Parathyroid adenoma (tissue), 2 donors: ENCODE measurements at regions not wholly inside any gene's neighbourhood (a gene's known extent, or its start where the extent isn't known, plus 50 kb on each side); places are given as distances from the start of the nearest gene placed in this dataset.

ENCODE experiments used
- H2AFZ ChIP-seq: fragments of 300-600 bp; sonication (generic); one replicate; pipeline ENCODE4 v1.7.0; 2017; ENCODE audit warnings: antibody characterized with exemption, mild to moderate bottlenecking
- H3K27ac ChIP-seq: fragments of 300-600 bp; sonication (generic); one replicate; pipeline ENCODE4 v1.7.0; 2017
- H3K27me3 ChIP-seq: fragments of 300-600 bp; sonication (generic); one replicate; pipeline ENCODE4 v1.7.0; 2017; ENCODE audit warnings: low read length; ENCODE audit not compliant: control insufficient read depth, insufficient read depth
- H3K36me3 ChIP-seq: fragments of 300-600 bp; sonication (generic); one replicate; pipeline ENCODE4 v1.7.0; 2017; ENCODE audit warnings: low read length; ENCODE audit not compliant: control insufficient read depth, insufficient read depth
- H3K4me1 ChIP-seq: fragments of 300-600 bp; sonication (generic); one replicate; pipeline ENCODE4 v1.7.0; 2017; ENCODE audit warnings: control low read depth
- H3K4me2 ChIP-seq: fragments of 300-600 bp; sonication (generic); one replicate; pipeline ENCODE4 v1.7.0; 2017; ENCODE audit warnings: low read length
- H3K4me3 ChIP-seq: fragments of 300-600 bp; sonication (generic); one replicate; pipeline ENCODE4 v1.7.0; 2017; ENCODE audit warnings: low read depth, low read length
- H3K79me2 ChIP-seq: fragments of 300-600 bp; sonication (generic); one replicate; pipeline ENCODE4 v1.7.0; 2017; ENCODE audit warnings: control low read depth
- H3K9ac ChIP-seq: fragments of 300-600 bp; sonication (generic); one replicate; pipeline ENCODE4 v1.7.0; 2017; ENCODE audit warnings: mild to moderate bottlenecking
- H3K9me3 ChIP-seq: fragments of 300-600 bp; sonication (generic); one replicate; pipeline ENCODE4 v1.7.0; 2017; ENCODE audit warnings: low read length; ENCODE audit not compliant: control insufficient read depth
- TF ChIP-seq, protein P1 (sequence below): fragments of 300-600 bp; sonication (generic); IDR thresholded peaks from one replicate; pipeline ENCODE4 v1.7.0; 2017; ENCODE audit warnings: antibody characterized with exemption, mild to moderate bottlenecking
- donor health status: primary hyperparathyroidism.

DNA sequence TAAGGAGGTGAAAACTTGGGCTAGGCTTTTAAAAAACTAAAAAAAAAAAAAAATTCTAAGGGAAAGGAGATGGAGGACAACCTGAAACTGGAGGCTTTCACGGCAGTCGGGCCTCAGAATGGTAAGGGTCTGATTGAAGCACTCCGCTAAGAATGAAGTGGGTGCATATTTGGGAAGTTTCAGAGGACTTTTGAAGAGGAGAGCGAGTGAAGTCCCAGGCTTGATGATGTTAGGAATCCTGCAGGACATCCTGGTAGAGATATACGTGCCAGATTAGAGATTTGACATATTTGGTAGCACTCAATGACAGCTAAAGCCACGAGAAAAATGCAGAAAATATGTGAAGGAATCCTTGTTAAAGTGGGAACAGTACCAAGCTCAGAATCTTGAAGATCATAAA lies 186.2 kb downstream of the SNAPC1 start:
- Histone ChIP-seq H3K4me3 (no peak overlapping the region), H2AFZ (no peak overlapping the region), H3K4me1 (no peaks in the 10 kb centered on the region), H3K9me3 (no peaks in the 10 kb centered on the region), H3K27me3 (no peaks in the 10 kb centered on the region), H3K79me2 (no peaks in the 10 kb centered on the region), H3K36me3 (no peaks in the 10 kb centered on the region), H3K27ac (no peak overlapping the region), H3K9ac (no peak overlapping the region), H3K4me2 (no peak overlapping the region)
- TF ChIP-seq, protein P1, sequence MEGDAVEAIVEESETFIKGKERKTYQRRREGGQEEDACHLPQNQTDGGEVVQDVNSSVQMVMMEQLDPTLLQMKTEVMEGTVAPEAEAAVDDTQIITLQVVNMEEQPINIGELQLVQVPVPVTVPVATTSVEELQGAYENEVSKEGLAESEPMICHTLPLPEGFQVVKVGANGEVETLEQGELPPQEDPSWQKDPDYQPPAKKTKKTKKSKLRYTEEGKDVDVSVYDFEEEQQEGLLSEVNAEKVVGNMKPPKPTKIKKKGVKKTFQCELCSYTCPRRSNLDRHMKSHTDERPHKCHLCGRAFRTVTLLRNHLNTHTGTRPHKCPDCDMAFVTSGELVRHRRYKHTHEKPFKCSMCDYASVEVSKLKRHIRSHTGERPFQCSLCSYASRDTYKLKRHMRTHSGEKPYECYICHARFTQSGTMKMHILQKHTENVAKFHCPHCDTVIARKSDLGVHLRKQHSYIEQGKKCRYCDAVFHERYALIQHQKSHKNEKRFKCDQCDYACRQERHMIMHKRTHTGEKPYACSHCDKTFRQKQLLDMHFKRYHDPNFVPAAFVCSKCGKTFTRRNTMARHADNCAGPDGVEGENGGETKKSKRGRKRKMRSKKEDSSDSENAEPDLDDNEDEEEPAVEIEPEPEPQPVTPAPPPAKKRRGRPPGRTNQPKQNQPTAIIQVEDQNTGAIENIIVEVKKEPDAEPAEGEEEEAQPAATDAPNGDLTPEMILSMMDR, result no peak

DNA sequence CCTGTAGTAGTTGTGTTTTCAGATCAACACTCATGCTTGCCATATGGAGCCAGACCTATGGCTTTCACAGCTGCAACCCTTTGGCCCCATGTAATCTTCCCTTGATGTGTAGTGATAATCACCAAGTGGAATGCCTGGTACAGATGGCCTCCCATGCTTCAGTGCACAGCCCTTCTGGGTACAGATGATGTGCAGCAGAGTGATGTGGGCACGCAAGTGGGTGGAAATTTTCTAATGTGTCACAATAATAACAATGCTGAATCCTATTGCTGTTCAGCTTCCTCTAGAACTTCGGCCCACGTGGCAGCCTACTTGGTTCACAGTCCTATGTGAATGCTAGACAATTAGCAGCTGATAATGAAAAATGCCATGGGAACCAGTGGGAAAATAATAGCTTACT lies 188.1 kb downstream of the SNAPC1 start:
- Histone ChIP-seq H3K27me3 (no peaks in the 10 kb centered on the region), H2AFZ (no peak overlapping the region), H3K79me2 (no peaks in the 10 kb centered on the region), H3K4me1 (no peaks in the 10 kb centered on the region), H3K9ac (no peak overlapping the region), H3K9me3 (no peaks in the 10 kb centered on the region), H3K36me3 (no peaks in the 10 kb centered on the region), H3K4me3 (no peak overlapping the region), H3K4me2 (no peak overlapping the region), H3K27ac (no peak overlapping the region)
- TF ChIP-seq, protein P1, result no peak

DNA sequence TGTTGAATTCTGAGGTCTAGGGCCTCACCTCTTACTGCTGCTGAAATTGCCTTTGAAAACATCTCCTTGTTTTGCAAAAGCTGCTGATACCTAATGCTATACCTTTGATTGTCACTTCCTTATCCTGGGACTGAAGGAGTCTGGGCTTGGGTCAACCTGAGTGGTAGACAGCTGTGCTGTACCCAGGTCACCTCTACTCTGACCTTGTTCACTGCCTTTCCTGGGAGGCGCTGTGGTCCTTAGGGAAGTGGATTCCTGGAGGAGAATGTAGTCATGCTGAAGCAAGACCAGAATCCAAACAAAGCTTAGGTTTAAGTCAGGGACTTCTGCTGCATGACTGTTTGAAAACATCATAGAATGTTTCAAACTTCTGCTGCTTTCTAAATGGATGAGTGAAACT lies 191.4 kb downstream of the SNAPC1 start:
- Histone ChIP-seq H3K27me3 (no peaks in the 10 kb centered on the region), H3K9ac (no peak overlapping the region), H3K4me3 (no peak overlapping the region), H3K79me2 (no peaks in the 10 kb centered on the region), H3K27ac (no peak overlapping the region), H3K36me3 (peaks cover 5% of the 10 kb centered on the region), H3K9me3 (peaks cover 5% of the 10 kb centered on the region), H2AFZ (no peak overlapping the region), H3K4me1 (no peaks in the 10 kb centered on the region), H3K4me2 (no peak overlapping the region)
- TF ChIP-seq, protein P1, result no peak

- Histone ChIP-seq H2AFZ (no peak overlapping the region), H3K27ac (no peak overlapping the region), H3K4me2 (no peak overlapping the region), H3K4me3 (no peak overlapping the region), H3K4me1 (no peaks in the 10 kb centered on the region), H3K27me3 (no peaks in the 10 kb centered on the region), H3K79me2 (no peaks in the 10 kb centered on the region), H3K36me3 (peaks cover 5% of the 10 kb centered on the region), H3K9ac (no peak overlapping the region), H3K9me3 (peaks cover 5% of the 10 kb centered on the region)
- TF ChIP-seq, protein P1, result no peak
Measured at GRCh38 chr14:61954306-61954705, 192.1 kb downstream of the SNAPC1 start.

DNA sequence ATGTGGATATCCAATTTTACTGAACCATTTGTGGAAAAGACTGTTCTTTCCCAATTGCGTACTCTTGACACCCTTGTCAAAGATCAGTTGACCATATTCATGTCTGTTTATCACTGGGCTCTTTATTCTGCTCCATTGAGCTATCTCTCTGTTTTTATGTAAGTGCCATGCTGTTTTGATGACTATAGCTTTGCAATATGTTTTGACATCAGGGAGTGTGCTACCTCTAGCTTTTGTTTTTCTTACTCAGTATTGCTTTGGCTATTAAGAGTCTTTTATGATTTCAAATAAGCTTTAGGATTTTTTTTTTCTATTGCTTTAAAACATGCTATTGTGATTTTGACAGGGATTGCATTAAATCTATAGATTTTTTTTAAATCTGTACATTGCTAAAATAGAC lies 194.3 kb downstream of the SNAPC1 start:
- Histone ChIP-seq H3K36me3 (peaks cover 5% of the 10 kb centered on the region), H3K4me2 (no peak overlapping the region), H3K4me3 (no peak overlapping the region), H3K27ac (no peak overlapping the region), H3K27me3 (no peaks in the 10 kb centered on the region), H3K9ac (no peak overlapping the region), H3K4me1 (no peaks in the 10 kb centered on the region), H3K79me2 (no peaks in the 10 kb centered on the region), H2AFZ (no peak overlapping the region), H3K9me3 (peaks cover 5% of the 10 kb centered on the region)
- TF ChIP-seq, protein P1, result no peak
